Chondrocyte (in vitro differentiated cells): ENCODE measurements at regions not wholly inside any gene's neighbourhood (a gene's known extent, or its start where the extent isn't known, plus 50 kb on each side); places are given as distances from the start of the nearest gene placed in this dataset. TPM values are rescaled to one million over a fixed set of nuclear protein-coding genes. Genes with fewer than 3 reads are reported as not detected.
A peak's percentile ranks its signal among the peaks of the same experiment; 100 is the strongest.

Experiments
- DNase-seq: peaks from one replicate; pipeline ENCODE4 v3.0.0; 2021; ENCODE audit warnings: mixed read lengths, low spot score
- H3K27ac Mint-ChIP-seq: one replicate; pipeline ENCODE4 v1.8.0; 2021; ENCODE audit warnings: mild to moderate bottlenecking, moderate library complexity, mixed read lengths; ENCODE audit not compliant: unreplicated experiment
- H3K27me3 Mint-ChIP-seq: 2 replicates; pipeline ENCODE4 v1.8.0; 2021; ENCODE audit warnings: low read depth, mixed read lengths
- H3K36me3 Mint-ChIP-seq: 2 replicates; pipeline ENCODE4 v1.8.0; 2021; ENCODE audit warnings: low read depth, mixed read lengths
- H3K4me1 Mint-ChIP-seq: 2 replicates; pipeline ENCODE4 v1.8.0; 2021; ENCODE audit warnings: low read depth, mild to moderate bottlenecking, mixed read lengths
- H3K4me3 Mint-ChIP-seq: one replicate; pipeline ENCODE4 v1.8.0; 2021; ENCODE audit warnings: mild to moderate bottlenecking, moderate library complexity, mixed read lengths; ENCODE audit not compliant: unreplicated experiment
- H3K9me3 Mint-ChIP-seq: 2 replicates; pipeline ENCODE4 v1.8.0; 2021; ENCODE audit warnings: low read depth, mixed read lengths
- CTCF ChIP-seq: fragments of 200-600 bp; sonication (generic); IDR thresholded peaks from 2 replicates; pipeline ENCODE4 v1.5.0; 2021; ENCODE audit warnings: antibody characterized with exemption, mild to moderate bottlenecking, moderate library complexity
- microRNA-seq: library from miRNA; unstranded; fragments of <30 nt; microRNA quantifications from one replicate; pipeline ENCODE4 v1.2.0, GENCODE V29; 2020; ENCODE audit warnings: borderline number of aligned reads

GRCh38 chr11:79493555-79494171 is 52.8 kb upstream of the TENM4 start:
- DNase-seq, result no peak
- Mint-ChIP-seq H3K36me3 (no peaks in the 10 kb centered on the region), H3K27me3 (peaks cover 5% of the 10 kb centered on the region), H3K4me3 (no peak overlapping the region), H3K4me1 (no peaks in the 10 kb centered on the region), H3K9me3 (peaks cover 4% of the 10 kb centered on the region), H3K27ac (no peak overlapping the region)
- TF ChIP-seq CTCF, result peak; percentile 91

GRCh38 chr11:79492008-79492407 is 51.2 kb upstream of the TENM4 start:
- Mint-ChIP-seq H3K4me1 (no peaks in the 10 kb centered on the region), H3K4me3 (no peak overlapping the region), H3K9me3 (peaks cover 2% of the 10 kb centered on the region), H3K27me3 (peaks cover 5% of the 10 kb centered on the region), H3K27ac (no peak overlapping the region), H3K36me3 (no peaks in the 10 kb centered on the region)
- TF ChIP-seq CTCF, result no peak
- no peak for DNase-seq

Small RNA genes lying in the stretch of these regions (microRNA-seq; reads per million reads assigned to microRNA genes)
- not detected for gene MIR4300
